ENCODE measurements at regions not wholly inside any gene's neighbourhood (a gene's known extent, or its start where the extent isn't known, plus 50 kb on each side); places are given as distances from the start of the nearest gene placed in this dataset.

DNA sequence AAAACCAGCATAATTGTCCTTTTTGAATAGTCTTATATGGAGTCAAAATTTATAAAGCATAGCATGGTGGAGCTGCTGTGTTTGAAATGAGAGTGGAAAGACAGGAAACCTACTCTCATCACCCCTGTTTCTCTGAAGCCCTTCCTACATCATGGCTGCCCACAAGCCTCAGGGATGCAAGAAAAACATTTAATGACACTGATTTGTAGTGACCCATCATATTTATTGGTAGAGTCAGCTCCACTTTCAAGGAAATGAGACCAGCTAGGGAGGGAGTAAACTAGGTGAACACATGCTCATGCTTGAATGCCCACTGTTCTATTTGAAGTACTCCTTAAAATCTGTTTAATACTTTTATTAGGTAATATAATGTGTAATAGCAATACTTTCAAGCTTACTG, 494.3 kb upstream of the KCNMB2 start:
- Mint-ChIP-seq H3K36me3 (no peaks in the 10 kb centered on the region), H3K27me3 (no peaks in the 10 kb centered on the region), H3K27ac (no peak overlapping the region), H3K9me3 (ENCODE audit: low read depth) (no peaks in the 10 kb centered on the region), H3K4me1 (ENCODE audit: low read depth) (no peaks in the 10 kb centered on the region), H3K4me3 (no peak overlapping the region)

DNA sequence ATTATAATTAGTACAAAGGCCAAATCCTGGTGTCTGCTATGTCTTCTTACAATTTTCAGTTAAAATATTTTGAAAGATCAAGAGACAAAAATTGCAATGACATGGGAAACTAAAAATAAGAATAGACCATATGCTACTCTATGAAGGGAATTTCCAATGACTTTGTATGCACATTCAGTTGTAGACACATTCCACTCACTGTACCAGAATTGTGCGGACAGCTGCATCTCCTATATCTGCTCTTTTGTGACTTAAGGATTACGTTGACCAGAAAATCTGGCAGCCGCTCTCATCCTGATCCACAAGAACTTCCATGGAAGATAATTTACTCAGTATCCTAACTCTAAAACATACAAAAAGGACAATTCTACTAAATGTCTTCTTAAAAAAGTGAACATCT, 493.9 kb upstream of the KCNMB2 start:
- Mint-ChIP-seq H3K27me3 (no peaks in the 10 kb centered on the region), H3K27ac (no peak overlapping the region), H3K9me3 (ENCODE audit: low read depth) (no peaks in the 10 kb centered on the region), H3K4me3 (no peak overlapping the region), H3K4me1 (ENCODE audit: low read depth) (no peaks in the 10 kb centered on the region), H3K36me3 (no peaks in the 10 kb centered on the region)

GRCh38 chr3:178043084-178043483, 493.2 kb upstream of the KCNMB2 start:
- Mint-ChIP-seq H3K27ac (no peak overlapping the region), H3K4me1 (ENCODE audit: low read depth) (no peaks in the 10 kb centered on the region), H3K4me3 (no peak overlapping the region), H3K27me3 (no peaks in the 10 kb centered on the region), H3K9me3 (ENCODE audit: low read depth) (no peaks in the 10 kb centered on the region), H3K36me3 (no peaks in the 10 kb centered on the region)

- H3K27me3 Mint-ChIP-seq: no peaks in the 10 kb centered on the region
Observed at GRCh38 chr3:178044320-178044719, 491.9 kb upstream of the KCNMB2 start.

DNA sequence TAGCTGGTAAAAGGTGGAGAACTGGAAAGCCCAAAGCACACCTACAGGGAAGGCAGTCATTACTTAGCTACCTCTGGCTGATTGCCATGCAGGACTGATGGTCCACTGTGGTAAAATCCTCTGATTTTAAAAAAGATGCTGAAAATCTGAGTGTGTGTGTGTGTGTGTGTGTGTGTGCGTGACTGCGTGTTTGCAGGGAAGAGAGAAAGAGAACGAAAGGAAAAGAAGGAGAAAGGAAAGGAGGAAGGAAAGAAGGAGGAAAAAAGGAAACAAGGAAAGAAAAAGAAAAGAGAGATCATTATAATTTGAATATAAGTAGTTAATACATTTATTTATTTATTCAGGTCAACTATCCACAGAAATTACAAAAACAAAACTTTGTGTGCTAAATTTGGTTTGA, 488.7 kb upstream of the KCNMB2 start:
- Mint-ChIP-seq H3K27me3 (no peaks in the 10 kb centered on the region), H3K27ac (no peak overlapping the region), H3K4me3 (no peak overlapping the region), H3K4me1 (ENCODE audit: low read depth) (no peaks in the 10 kb centered on the region), H3K9me3 (ENCODE audit: low read depth) (no peaks in the 10 kb centered on the region), H3K36me3 (no peaks in the 10 kb centered on the region)

More at GRCh38 chr3:178044320-178044719, 491.9 kb upstream of the KCNMB2 start:
- Mint-ChIP-seq H3K9me3 (ENCODE audit: low read depth) (no peaks in the 10 kb centered on the region), H3K4me3 (no peak overlapping the region), H3K27ac (no peak overlapping the region), H3K36me3 (no peaks in the 10 kb centered on the region), H3K4me1 (ENCODE audit: low read depth) (no peaks in the 10 kb centered on the region)

- no peak overlapping the region for H3K4me3 Mint-ChIP-seq
- H3K9me3 Mint-ChIP-seq (ENCODE audit: low read depth): no peaks in the 10 kb centered on the region
- H3K27ac Mint-ChIP-seq: no peak overlapping the region
- no peaks in the 10 kb centered on the region for H3K27me3 Mint-ChIP-seq
- H3K4me1 Mint-ChIP-seq (ENCODE audit: low read depth): no peaks in the 10 kb centered on the region
- H3K36me3 Mint-ChIP-seq: no peaks in the 10 kb centered on the region
Observed at GRCh38 chr3:178048768-178049167, 487.5 kb upstream of the KCNMB2 start.

DNA sequence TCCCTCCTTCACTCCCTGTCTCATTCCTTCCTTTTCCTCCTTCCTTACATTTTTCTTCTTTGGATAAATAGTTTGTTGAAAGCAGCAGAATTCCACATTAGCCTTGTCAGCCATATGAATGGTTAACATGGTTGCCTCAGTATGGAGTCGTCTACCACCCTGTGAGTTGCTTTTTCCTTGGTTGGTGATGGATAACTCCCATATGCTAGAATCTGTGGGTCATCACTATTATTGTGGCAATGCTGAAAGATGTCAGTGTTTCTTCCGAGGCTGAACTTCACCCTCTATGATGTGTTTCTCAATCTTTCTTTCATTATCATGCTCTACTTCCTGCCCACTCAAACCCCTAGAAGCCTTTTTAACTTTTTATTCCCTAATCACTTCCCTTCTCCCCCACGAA, 481.8 kb upstream of the KCNMB2 start:
- H3K27me3 Mint-ChIP-seq: no peaks in the 10 kb centered on the region
- H3K4me3 Mint-ChIP-seq: no peak overlapping the region
- no peaks in the 10 kb centered on the region for H3K36me3 Mint-ChIP-seq

GRCh38 chr3:178055939-178056338, 480.3 kb upstream of the KCNMB2 start:
- Mint-ChIP-seq H3K27me3 (no peaks in the 10 kb centered on the region), H3K9me3 (ENCODE audit: low read depth) (no peaks in the 10 kb centered on the region), H3K4me3 (no peak overlapping the region), H3K4me1 (ENCODE audit: low read depth) (peaks cover 5% of the 10 kb centered on the region), H3K36me3 (no peaks in the 10 kb centered on the region), H3K27ac (no peak overlapping the region)

More for the DNA sequence above, 481.8 kb upstream of the KCNMB2 start:
- peaks cover 5% of the 10 kb centered on the region for H3K4me1 Mint-ChIP-seq (ENCODE audit: low read depth)
- no peak overlapping the region for H3K27ac Mint-ChIP-seq
- H3K9me3 Mint-ChIP-seq (ENCODE audit: low read depth): no peaks in the 10 kb centered on the region

- Mint-ChIP-seq H3K36me3 (no peaks in the 10 kb centered on the region), H3K4me1 (ENCODE audit: low read depth) (peaks cover 5% of the 10 kb centered on the region)
Observed at GRCh38 chr3:178056868-178057267, 479.4 kb upstream of the KCNMB2 start.

GRCh38 chr3:178058629-178059028, 477.6 kb upstream of the KCNMB2 start:
- Mint-ChIP-seq H3K36me3 (no peaks in the 10 kb centered on the region), H3K4me1 (ENCODE audit: low read depth) (peaks cover 5% of the 10 kb centered on the region), H3K9me3 (ENCODE audit: low read depth) (no peaks in the 10 kb centered on the region), H3K27me3 (no peaks in the 10 kb centered on the region), H3K27ac (no peak overlapping the region), H3K4me3 (no peak overlapping the region)

More at GRCh38 chr3:178056868-178057267, 479.4 kb upstream of the KCNMB2 start:
- no peaks in the 10 kb centered on the region for H3K9me3 Mint-ChIP-seq (ENCODE audit: low read depth)
- H3K27ac Mint-ChIP-seq: no peak overlapping the region
- H3K27me3 Mint-ChIP-seq: no peaks in the 10 kb centered on the region
- H3K4me3 Mint-ChIP-seq: no peak overlapping the region

- no peak overlapping the region for H3K4me3 Mint-ChIP-seq
- no peak overlapping the region for H3K27ac Mint-ChIP-seq
- no peaks in the 10 kb centered on the region for H3K27me3 Mint-ChIP-seq
- H3K4me1 Mint-ChIP-seq (ENCODE audit: low read depth): peaks cover 5% of the 10 kb centered on the region
- H3K36me3 Mint-ChIP-seq: no peaks in the 10 kb centered on the region
- no peaks in the 10 kb centered on the region for H3K9me3 Mint-ChIP-seq (ENCODE audit: low read depth)
Observed at GRCh38 chr3:178059119-178059518, 477.1 kb upstream of the KCNMB2 start.

DNA sequence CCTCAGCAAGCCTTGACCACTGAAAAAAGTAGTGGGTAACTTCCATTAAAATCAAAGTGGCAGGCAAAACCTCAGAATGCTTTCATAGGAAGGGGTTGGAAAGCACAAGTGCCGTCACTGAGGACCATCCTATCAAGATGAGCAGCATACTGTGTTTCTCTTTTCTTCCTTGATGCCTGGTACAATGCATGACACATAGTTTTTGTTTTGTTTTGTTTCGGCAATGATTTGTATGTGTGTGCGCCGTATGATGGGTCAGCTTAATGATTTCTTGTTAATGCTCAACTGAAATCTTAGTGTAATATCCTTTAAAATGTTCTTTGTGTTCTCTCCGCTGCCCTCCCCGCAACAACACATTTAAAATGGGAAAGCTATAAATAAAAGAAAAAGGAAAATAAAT, 476.4 kb upstream of the KCNMB2 start:
- Mint-ChIP-seq H3K4me3 (no peak overlapping the region), H3K36me3 (no peaks in the 10 kb centered on the region), H3K27ac (no peak overlapping the region), H3K9me3 (ENCODE audit: low read depth) (no peaks in the 10 kb centered on the region), H3K4me1 (ENCODE audit: low read depth) (no peaks in the 10 kb centered on the region), H3K27me3 (no peaks in the 10 kb centered on the region)

DNA sequence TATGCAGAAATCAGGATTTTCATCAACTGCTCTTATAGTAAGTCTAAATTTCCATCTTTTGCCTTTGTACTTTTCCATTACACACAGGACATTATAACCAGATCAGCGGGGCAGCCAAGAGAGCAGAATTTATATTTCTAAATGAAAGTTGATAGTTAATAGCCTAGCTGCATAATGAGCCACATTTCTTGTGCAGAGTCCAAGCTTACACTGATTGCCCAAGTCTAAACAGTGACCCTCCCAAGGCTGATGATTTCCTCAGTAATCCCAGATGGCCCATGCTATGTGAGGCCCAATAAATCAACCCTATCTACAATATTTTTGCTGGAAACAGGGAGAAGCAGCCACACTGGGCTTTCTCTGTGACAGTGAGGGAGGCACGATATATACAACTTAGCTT, 475.8 kb upstream of the KCNMB2 start:
- Mint-ChIP-seq H3K27ac (no peak overlapping the region), H3K9me3 (ENCODE audit: low read depth) (no peaks in the 10 kb centered on the region), H3K36me3 (no peaks in the 10 kb centered on the region), H3K4me3 (no peak overlapping the region), H3K27me3 (no peaks in the 10 kb centered on the region), H3K4me1 (ENCODE audit: low read depth) (no peaks in the 10 kb centered on the region)

DNA sequence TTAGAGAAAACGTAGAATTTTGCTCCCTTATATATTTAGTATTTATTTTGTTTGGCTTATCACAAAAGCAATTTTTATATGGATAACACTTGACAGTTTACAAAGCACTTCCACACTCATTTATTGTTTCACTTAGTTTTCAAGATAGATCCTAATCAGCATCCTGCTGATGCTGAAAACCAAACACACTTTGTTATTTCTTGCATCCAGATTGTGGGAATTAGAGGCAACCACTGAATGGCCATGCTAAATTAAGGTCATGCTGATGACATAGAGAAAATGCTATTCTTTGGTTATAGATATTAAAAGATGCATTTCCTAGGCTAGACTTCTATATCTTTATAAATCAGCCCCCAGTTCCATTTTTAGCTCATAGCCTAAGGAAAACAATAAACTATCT, 474.1 kb upstream of the KCNMB2 start:
- Mint-ChIP-seq H3K27ac (no peak overlapping the region), H3K36me3 (no peaks in the 10 kb centered on the region), H3K4me1 (ENCODE audit: low read depth) (no peaks in the 10 kb centered on the region), H3K4me3 (no peak overlapping the region), H3K9me3 (ENCODE audit: low read depth) (no peaks in the 10 kb centered on the region), H3K27me3 (no peaks in the 10 kb centered on the region)

GRCh38 chr3:178063461-178063860, 472.8 kb upstream of the KCNMB2 start:
- Mint-ChIP-seq H3K4me1 (ENCODE audit: low read depth) (no peaks in the 10 kb centered on the region), H3K36me3 (no peaks in the 10 kb centered on the region), H3K27ac (no peak overlapping the region), H3K9me3 (ENCODE audit: low read depth) (no peaks in the 10 kb centered on the region), H3K27me3 (no peaks in the 10 kb centered on the region), H3K4me3 (no peak overlapping the region)

GRCh38 chr3:178067721-178068120, 468.5 kb upstream of the KCNMB2 start:
- no peaks in the 10 kb centered on the region for H3K4me1 Mint-ChIP-seq (ENCODE audit: low read depth)

More at GRCh38 chr3:178067721-178068120, 468.5 kb upstream of the KCNMB2 start:
- no peak overlapping the region for H3K4me3 Mint-ChIP-seq
- H3K27me3 Mint-ChIP-seq: no peaks in the 10 kb centered on the region
- H3K27ac Mint-ChIP-seq: no peak overlapping the region
- H3K36me3 Mint-ChIP-seq: no peaks in the 10 kb centered on the region
- no peaks in the 10 kb centered on the region for H3K9me3 Mint-ChIP-seq (ENCODE audit: low read depth)

Measured in activated naive CD8-positive, alpha-beta T cell (primary cell).